Mesothelial cell of epicardium (in vitro differentiated cells): ENCODE measurements at regions not wholly inside any gene's neighbourhood (a gene's known extent, or its start where the extent isn't known, plus 50 kb on each side); places are given as distances from the start of the nearest gene placed in this dataset.

Experiments
- DNase-seq, 2 experiments: peaks; one replicate each; pipeline ENCODE4 v3.0.0; 2021; ENCODE audit warnings: low spot score in 2 of 2; ENCODE audit not compliant: unreplicated experiment in 2 of 2
- H3K27ac Mint-ChIP-seq: 2 replicates; pipeline ENCODE4 v1.8.0; 2021; ENCODE audit warnings: mixed read lengths
- H3K27me3 Mint-ChIP-seq: 2 replicates; pipeline ENCODE4 v1.8.0; 2021; ENCODE audit warnings: low read depth, mixed read lengths
- H3K36me3 Mint-ChIP-seq: 2 replicates; pipeline ENCODE4 v1.8.0; 2021; ENCODE audit warnings: mixed read lengths
- H3K4me1 Mint-ChIP-seq: 2 replicates; pipeline ENCODE4 v1.8.0; 2021; ENCODE audit warnings: mixed read lengths
- H3K4me3 Mint-ChIP-seq: 2 replicates; pipeline ENCODE4 v1.8.0; 2021; ENCODE audit warnings: mild to moderate bottlenecking, moderate library complexity, mixed read lengths
- H3K9me3 Mint-ChIP-seq: 2 replicates; pipeline ENCODE4 v1.8.0; 2021; ENCODE audit warnings: mixed read lengths
- TF ChIP-seq, protein P1 (sequence below): fragments of 200-600 bp; sonication (generic); IDR thresholded peaks from one replicate; pipeline ENCODE4 v1.5.0; 2021; ENCODE audit warnings: antibody characterized with exemption; ENCODE audit not compliant: unreplicated experiment

DNA sequence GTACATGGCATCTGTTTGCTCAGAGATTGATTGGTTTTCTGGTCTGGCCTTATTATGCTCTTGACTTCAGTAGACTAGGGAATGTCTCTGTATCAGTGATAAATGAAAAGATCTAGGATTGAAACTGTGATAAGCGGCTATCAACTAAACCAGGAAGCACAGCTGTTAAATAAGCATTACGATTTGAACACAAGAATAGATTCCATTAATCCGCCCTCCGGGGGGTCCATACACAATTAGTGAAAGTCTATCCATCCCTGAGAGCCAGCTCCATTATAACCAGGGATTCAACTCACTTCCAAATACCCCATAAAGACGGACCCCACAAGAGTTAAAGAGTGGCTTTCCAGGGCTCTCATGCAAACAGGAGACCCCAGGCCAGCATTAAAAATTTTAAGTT is 279.0 kb downstream of the GRIN2B start:
- H3K27me3 Mint-ChIP-seq, result peaks cover 28% of the 10 kb centered on the region
- DNase-seq, result no peak
- H3K4me3 Mint-ChIP-seq, result no peak overlapping the region

DNA sequence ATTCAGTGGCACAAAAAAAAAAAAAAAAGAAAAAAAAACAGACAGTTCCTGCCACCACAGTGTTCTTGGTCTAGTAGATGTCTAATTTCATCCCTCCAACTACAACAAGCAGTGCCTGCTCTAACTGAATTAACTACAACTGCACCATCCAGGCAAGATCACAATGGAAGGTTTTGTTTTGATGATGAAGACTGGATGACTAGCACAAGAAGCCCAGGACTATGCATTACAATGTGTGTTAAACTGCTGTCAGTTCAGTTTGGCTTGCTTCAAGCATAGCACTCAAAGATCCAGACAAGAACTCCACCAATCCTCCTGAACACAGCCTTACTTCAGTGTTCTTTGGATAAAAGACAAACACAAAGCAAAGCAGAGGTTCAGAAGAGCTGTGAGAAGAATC is 279.9 kb downstream of the GRIN2B start:
- Mint-ChIP-seq H3K36me3 (no peaks in the 10 kb centered on the region), H3K27me3 (peaks cover 23% of the 10 kb centered on the region), H3K4me1 (peaks cover 13% of the 10 kb centered on the region)

More for the DNA sequence above, 279.0 kb downstream of the GRIN2B start:
- no peaks in the 10 kb centered on the region for H3K9me3 Mint-ChIP-seq
- TF ChIP-seq, protein P1, sequence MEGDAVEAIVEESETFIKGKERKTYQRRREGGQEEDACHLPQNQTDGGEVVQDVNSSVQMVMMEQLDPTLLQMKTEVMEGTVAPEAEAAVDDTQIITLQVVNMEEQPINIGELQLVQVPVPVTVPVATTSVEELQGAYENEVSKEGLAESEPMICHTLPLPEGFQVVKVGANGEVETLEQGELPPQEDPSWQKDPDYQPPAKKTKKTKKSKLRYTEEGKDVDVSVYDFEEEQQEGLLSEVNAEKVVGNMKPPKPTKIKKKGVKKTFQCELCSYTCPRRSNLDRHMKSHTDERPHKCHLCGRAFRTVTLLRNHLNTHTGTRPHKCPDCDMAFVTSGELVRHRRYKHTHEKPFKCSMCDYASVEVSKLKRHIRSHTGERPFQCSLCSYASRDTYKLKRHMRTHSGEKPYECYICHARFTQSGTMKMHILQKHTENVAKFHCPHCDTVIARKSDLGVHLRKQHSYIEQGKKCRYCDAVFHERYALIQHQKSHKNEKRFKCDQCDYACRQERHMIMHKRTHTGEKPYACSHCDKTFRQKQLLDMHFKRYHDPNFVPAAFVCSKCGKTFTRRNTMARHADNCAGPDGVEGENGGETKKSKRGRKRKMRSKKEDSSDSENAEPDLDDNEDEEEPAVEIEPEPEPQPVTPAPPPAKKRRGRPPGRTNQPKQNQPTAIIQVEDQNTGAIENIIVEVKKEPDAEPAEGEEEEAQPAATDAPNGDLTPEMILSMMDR, result no peak
- H3K36me3 Mint-ChIP-seq, result no peaks in the 10 kb centered on the region
- H3K27ac Mint-ChIP-seq, result no peak overlapping the region
- H3K4me1 Mint-ChIP-seq, result peaks cover 5% of the 10 kb centered on the region

DNA sequence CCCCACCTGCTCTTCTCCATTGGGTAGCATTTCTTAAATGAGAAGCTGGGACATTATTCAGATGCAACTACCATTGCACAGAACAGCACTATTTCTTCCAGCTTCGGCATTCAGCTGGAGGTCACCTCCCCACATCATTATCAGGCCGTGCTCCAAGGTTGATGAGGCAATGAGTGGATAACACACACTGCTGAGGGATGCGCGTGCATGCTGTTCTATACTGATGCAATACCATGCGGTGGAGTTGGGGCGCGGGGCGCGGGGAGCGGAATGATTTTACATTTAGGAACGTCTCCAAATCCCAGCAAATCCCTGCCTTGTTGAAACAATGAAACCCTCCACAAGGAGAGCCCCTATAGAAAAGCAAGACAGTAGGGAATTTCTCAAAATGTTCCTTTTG is 283.4 kb downstream of the GRIN2B start:
- TF ChIP-seq, protein P1, result no peak
- peaks cover 15% of the 10 kb centered on the region for H3K4me1 Mint-ChIP-seq
- H3K4me3 Mint-ChIP-seq, result no peak overlapping the region
- H3K36me3 Mint-ChIP-seq, result no peaks in the 10 kb centered on the region
- peaks cover 7% of the 10 kb centered on the region for H3K27me3 Mint-ChIP-seq
- H3K9me3 Mint-ChIP-seq, result peaks cover 11% of the 10 kb centered on the region
- DNase-seq, result no peak
- H3K27ac Mint-ChIP-seq, result no peak overlapping the region

More for the DNA sequence above, 279.9 kb downstream of the GRIN2B start:
- Mint-ChIP-seq H3K4me3 (no peak overlapping the region), H3K9me3 (no peaks in the 10 kb centered on the region), H3K27ac (no peak overlapping the region)
- TF ChIP-seq, protein P1, result no peak
- no peak for DNase-seq

DNA sequence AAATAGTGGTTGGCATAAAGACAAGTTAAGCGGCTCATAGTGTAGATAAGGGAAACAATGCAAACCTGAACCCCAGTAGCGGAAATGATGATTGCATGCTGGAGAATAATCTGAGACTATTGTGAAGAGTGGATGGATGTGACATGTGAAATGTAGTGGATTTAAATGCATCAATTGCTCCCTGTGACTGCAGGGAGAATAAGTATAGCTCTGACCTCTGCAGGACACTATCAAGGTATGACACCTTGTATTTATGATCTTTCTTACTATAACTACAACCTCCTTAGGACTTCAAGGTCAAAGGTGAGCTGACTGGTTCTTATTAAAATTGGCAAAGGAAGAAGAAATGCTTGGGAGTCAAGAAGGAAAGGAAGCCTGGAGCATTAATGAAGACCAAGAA is 285.6 kb downstream of the GRIN2B start:
- Mint-ChIP-seq H3K4me1 (peaks cover 10% of the 10 kb centered on the region), H3K9me3 (peaks cover 11% of the 10 kb centered on the region), H3K27me3 (peaks cover 12% of the 10 kb centered on the region), H3K4me3 (no peak overlapping the region), H3K27ac (no peak overlapping the region), H3K36me3 (no peaks in the 10 kb centered on the region)
- TF ChIP-seq, protein P1, result no peak
- DNase-seq, result no peak

DNA sequence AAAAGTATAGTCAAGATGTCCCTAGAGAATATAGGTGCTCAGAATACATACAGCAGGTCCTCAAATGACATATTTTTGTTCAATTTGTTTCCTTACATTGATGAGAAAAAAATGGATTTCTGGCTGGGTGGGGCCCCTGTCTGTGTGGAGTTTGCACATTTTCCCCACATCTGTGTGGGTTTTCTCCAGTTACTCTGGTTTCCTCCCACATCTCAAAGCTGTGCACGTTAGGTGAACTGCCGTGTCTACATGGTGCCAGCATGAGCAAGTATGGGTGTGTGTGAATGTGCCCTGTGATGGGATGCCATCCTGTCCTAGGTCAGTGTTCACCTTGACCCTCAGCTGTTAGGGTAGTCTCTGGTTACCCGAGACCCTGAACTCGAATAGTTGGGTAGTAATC is 289.1 kb downstream of the GRIN2B start:
- H3K4me3 Mint-ChIP-seq, result no peak overlapping the region
- H3K27ac Mint-ChIP-seq, result no peak overlapping the region
- no peaks in the 10 kb centered on the region for H3K36me3 Mint-ChIP-seq
- H3K4me1 Mint-ChIP-seq, result peaks cover 9% of the 10 kb centered on the region
- peaks cover 23% of the 10 kb centered on the region for H3K27me3 Mint-ChIP-seq
- peaks cover 11% of the 10 kb centered on the region for H3K9me3 Mint-ChIP-seq
- TF ChIP-seq, protein P1, result no peak
- DNase-seq, result no peak

DNA sequence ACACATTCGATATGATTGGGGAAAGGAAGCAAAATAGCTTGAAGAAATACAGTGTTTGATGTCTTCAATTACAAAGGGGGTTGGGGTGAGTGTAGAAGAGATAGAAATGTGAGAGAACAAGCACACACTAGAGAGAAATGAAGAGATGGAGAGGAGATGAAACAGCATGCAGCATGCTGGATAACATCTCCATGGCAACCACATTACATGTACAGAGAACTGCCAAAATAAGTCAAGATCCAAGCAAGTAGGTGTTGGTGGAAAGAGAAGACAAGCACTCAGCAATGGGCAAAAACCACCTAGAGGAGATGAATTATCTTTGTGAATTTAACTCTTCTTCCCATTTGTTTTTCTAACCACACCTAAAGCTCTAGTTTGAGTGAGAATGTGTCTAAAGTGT is 289.8 kb downstream of the GRIN2B start:
- H3K27me3 Mint-ChIP-seq, result peaks cover 23% of the 10 kb centered on the region
- peaks cover 11% of the 10 kb centered on the region for H3K9me3 Mint-ChIP-seq
- peaks cover 3% of the 10 kb centered on the region for H3K4me1 Mint-ChIP-seq
- TF ChIP-seq, protein P1, result no peak
- no peak for DNase-seq
- H3K36me3 Mint-ChIP-seq, result no peaks in the 10 kb centered on the region
- no peak overlapping the region for H3K4me3 Mint-ChIP-seq
- no peak overlapping the region for H3K27ac Mint-ChIP-seq
